ENCODE measurements at regions not wholly inside any gene's neighbourhood (a gene's known extent, or its start where the extent isn't known, plus 50 kb on each side); places are given as distances from the start of the nearest gene placed in this dataset.

DNA sequence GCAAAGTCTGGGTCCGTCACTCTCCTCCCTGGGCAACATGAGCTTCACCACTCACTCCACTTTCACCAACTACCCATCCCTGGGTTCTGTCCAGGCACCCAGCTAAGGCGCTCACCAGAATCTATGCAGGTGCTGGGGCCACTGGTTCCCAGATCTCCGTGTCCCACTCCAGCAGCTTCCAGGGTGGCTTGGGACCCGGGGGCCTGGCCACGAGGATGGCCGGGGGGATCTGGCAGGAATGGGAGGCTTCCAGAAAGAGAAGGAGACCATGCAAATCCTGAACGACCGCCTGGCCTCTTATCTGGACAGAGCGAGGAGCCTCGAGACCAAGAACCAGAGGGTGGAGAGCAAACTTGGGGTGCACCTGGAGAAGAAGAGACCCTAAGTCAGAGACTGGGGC is 1611.0 kb upstream of the ACO1 start (continued):
- TF ChIP-seq SMAD4 (CRISPR knock-in tag; conservative IDR thresholded peaks at IDR 0.05): no peak
- TF ChIP-seq, protein P1, sequence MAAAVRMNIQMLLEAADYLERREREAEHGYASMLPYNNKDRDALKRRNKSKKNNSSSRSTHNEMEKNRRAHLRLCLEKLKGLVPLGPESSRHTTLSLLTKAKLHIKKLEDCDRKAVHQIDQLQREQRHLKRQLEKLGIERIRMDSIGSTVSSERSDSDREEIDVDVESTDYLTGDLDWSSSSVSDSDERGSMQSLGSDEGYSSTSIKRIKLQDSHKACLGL (CRISPR knock-in tag; IDR thresholded peaks at IDR 0.05; ENCODE audit: borderline replicate concordance, poor library complexity, severe bottlenecking): no peak

DNA sequence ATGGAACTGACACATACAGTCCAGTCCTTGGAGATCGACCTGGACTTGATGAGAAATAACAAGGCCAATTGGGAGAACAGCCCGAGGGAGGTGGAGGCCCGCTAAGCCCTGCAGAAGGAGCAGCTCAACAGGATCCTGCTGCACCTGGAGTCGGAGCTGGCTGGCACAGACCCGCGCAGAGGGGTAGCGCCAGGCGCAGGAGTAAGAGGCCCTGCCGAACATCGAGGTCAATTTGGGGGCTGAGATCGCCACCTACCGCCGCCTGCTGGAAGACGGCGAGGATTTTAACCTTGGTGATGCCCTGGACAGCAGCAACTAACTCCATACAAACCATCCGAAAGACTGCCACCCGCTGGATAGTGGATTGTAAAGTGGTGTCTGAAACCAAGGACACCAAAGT is 1610.1 kb upstream of the ACO1 start:
- in situ Hi-C loops (cut with MboI) (no loop called here), intact Hi-C loops (cut with micrococcal nuclease) (no loop called here)
- Histone ChIP-seq H4K20me1 (replicated peaks; ENCODE audit: control insufficient read depth, insufficient read depth, low read length) (no peaks in the 10 kb centered on the region), H3K9me1 (ENCODE audit: control insufficient read depth, insufficient read depth, low read length) (no peaks in the 10 kb centered on the region), H3K9ac (ENCODE audit: insufficient read depth in 1 of 2, low read depth in 2 of 2, low read length in 2 of 2) (no peak overlapping the region), H3K4me2 (ENCODE audit: insufficient read depth, low read length) (no peak overlapping the region), H3K4me3 (no peak overlapping the region), H3K9me3 (replicated peaks; ENCODE audit: control insufficient read depth, insufficient read depth, low read depth, low read length) (no peaks in the 10 kb centered on the region), H3K27ac (ENCODE audit: extremely low read depth, low read depth, low read length) (no peak overlapping the region), H2AFZ (ENCODE audit: low read depth, low read length) (no peak overlapping the region), H3K4me1 (replicated peaks in 1 of 2; ENCODE audit: control insufficient read depth in 2 of 2, insufficient read depth in 2 of 2, low read length in 2 of 2) (no peaks in the 10 kb centered on the region), H3K79me2 (ENCODE audit: control insufficient read depth, insufficient read depth, low read length) (no peaks in the 10 kb centered on the region), H3K27me3 (ENCODE audit: control insufficient read depth in 2 of 2, insufficient read depth in 2 of 2, low read length in 2 of 2) (no peaks in the 10 kb centered on the region), H3K36me3 (ENCODE audit: control insufficient read depth, insufficient read depth, low read length) (no peaks in the 10 kb centered on the region)
- no TSS peak for BruUV-seq (replicated peaks)
- CTCF ChIA-PET (ENCODE audit: low intra/inter-chr PET ratio): no interaction called here
- DNase-seq (ENCODE audit: extremely low read depth in 1 of 4, low spot score in 3 of 4) (peak in 1 of 4 experiments; percentile 19), ATAC-seq (no peak), FAIRE-seq (no peak)
- POLR2A ChIA-PET: no interaction called here
- no CpG with 5 or more reads among the region's 17 CpGs for WGBS (ENCODE audit: insufficient coverage, low coverage, missing lambda C conversion rate)
- TF ChIP-seq POLR3G (IDR thresholded peaks at IDR 0.05; ENCODE audit: extremely low read depth, insufficient read length, insufficient replicate concordance) (no peak), ZFP1 (CRISPR knock-in tag; IDR thresholded peaks at IDR 0.05) (no peak), RBM39 (optimal IDR thresholded peaks at IDR 0.05; ENCODE audit: low read depth, low read length) (no peak), PRMT5 (CRISPR knock-in tag; IDR thresholded peaks at IDR 0.05) (no peak)
- TF ChIP-seq, protein P2, sequence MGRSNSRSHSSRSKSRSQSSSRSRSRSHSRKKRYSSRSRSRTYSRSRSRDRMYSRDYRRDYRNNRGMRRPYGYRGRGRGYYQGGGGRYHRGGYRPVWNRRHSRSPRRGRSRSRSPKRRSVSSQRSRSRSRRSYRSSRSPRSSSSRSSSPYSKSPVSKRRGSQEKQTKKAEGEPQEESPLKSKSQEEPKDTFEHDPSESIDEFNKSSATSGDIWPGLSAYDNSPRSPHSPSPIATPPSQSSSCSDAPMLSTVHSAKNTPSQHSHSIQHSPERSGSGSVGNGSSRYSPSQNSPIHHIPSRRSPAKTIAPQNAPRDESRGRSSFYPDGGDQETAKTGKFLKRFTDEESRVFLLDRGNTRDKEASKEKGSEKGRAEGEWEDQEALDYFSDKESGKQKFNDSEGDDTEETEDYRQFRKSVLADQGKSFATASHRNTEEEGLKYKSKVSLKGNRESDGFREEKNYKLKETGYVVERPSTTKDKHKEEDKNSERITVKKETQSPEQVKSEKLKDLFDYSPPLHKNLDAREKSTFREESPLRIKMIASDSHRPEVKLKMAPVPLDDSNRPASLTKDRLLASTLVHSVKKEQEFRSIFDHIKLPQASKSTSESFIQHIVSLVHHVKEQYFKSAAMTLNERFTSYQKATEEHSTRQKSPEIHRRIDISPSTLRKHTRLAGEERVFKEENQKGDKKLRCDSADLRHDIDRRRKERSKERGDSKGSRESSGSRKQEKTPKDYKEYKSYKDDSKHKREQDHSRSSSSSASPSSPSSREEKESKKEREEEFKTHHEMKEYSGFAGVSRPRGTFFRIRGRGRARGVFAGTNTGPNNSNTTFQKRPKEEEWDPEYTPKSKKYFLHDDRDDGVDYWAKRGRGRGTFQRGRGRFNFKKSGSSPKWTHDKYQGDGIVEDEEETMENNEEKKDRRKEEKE (IDR thresholded peaks at IDR 0.05; ENCODE audit: borderline replicate concordance in 1 of 2, control insufficient read depth in 1 of 2, low read depth in 2 of 2, low read length in 1 of 2): no peak
- TF ChIP-seq, protein P3, sequence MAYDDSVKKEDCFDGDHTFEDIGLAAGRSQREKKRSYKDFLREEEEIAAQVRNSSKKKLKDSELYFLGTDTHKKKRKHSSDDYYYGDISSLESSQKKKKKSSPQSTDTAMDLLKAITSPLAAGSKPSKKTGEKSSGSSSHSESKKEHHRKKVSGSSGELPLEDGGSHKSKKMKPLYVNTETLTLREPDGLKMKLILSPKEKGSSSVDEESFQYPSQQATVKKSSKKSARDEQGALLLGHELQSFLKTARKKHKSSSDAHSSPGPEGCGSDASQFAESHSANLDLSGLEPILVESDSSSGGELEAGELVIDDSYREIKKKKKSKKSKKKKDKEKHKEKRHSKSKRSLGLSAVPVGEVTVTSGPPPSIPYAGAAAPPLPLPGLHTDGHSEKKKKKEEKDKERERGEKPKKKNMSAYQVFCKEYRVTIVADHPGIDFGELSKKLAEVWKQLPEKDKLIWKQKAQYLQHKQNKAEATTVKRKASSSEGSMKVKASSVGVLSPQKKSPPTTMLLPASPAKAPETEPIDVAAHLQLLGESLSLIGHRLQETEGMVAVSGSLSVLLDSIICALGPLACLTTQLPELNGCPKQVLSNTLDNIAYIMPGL (CRISPR knock-in tag; IDR thresholded peaks at IDR 0.05): no peak
- TF ChIP-seq, protein P4, sequence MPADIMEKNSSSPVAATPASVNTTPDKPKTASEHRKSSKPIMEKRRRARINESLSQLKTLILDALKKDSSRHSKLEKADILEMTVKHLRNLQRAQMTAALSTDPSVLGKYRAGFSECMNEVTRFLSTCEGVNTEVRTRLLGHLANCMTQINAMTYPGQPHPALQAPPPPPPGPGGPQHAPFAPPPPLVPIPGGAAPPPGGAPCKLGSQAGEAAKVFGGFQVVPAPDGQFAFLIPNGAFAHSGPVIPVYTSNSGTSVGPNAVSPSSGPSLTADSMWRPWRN (IDR thresholded peaks at IDR 0.05; ENCODE audit: low read depth): no peak
- TF ChIP-seq, protein P5, sequence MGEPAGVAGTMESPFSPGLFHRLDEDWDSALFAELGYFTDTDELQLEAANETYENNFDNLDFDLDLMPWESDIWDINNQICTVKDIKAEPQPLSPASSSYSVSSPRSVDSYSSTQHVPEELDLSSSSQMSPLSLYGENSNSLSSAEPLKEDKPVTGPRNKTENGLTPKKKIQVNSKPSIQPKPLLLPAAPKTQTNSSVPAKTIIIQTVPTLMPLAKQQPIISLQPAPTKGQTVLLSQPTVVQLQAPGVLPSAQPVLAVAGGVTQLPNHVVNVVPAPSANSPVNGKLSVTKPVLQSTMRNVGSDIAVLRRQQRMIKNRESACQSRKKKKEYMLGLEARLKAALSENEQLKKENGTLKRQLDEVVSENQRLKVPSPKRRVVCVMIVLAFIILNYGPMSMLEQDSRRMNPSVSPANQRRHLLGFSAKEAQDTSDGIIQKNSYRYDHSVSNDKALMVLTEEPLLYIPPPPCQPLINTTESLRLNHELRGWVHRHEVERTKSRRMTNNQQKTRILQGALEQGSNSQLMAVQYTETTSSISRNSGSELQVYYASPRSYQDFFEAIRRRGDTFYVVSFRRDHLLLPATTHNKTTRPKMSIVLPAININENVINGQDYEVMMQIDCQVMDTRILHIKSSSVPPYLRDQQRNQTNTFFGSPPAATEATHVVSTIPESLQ (CRISPR knock-in tag; IDR thresholded peaks at IDR 0.05): no peak
- TF ChIP-seq, protein P6, sequence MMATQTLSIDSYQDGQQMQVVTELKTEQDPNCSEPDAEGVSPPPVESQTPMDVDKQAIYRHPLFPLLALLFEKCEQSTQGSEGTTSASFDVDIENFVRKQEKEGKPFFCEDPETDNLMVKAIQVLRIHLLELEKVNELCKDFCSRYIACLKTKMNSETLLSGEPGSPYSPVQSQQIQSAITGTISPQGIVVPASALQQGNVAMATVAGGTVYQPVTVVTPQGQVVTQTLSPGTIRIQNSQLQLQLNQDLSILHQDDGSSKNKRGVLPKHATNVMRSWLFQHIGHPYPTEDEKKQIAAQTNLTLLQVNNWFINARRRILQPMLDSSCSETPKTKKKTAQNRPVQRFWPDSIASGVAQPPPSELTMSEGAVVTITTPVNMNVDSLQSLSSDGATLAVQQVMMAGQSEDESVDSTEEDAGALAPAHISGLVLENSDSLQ (IDR thresholded peaks at IDR 0.05): no peak

Data from K562 (cell line).